HG03159 (cell line): ENCODE measurements at regions not wholly inside any gene's neighbourhood (a gene's known extent, or its start where the extent isn't known, plus 50 kb on each side); places are given as distances from the start of the nearest gene placed in this dataset.

Experiments used
- ATAC-seq: cut with Tn5 transposase; IDR thresholded peaks from one replicate; pipeline ENCODE4 v1.9.1; 2021; ENCODE audit warnings: mild to moderate bottlenecking, moderate library complexity; ENCODE audit not compliant: unreplicated experiment

DNA sequence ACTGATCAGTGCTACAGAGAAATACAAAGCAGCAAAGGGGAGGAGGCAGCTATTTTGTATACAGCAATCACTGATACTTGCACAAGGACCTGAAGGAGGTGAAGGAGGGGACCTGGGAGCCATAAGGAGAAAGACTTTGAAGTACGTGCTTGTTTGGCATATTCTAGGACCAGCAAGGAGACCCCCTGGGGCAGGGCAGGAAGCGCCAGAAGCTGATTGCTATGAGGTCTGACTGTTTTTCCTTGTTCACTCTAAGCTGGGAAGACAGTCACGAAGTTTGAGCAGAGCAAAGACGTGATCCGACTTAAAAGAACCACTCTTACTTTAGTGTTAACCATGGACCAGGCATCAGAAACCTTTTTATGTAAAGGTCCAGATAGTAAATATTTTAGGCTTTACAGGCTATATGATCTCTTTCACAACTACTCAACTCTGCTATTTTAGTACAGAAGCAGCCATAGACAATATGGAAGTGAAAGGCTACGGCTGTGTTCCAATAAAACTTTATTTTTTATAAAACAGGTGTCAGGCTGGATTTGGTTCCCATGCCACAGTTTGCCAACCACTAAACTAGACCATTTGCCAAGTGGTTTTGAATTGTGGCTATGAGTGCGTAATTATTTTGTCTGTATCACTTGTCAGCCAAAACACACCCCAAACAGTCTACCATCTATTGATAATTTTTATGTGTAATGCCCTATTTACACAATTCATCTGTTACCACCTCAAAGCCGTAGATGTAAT lies 217.9 kb downstream of the PRL start:
- ATAC-seq: no peak

DNA sequence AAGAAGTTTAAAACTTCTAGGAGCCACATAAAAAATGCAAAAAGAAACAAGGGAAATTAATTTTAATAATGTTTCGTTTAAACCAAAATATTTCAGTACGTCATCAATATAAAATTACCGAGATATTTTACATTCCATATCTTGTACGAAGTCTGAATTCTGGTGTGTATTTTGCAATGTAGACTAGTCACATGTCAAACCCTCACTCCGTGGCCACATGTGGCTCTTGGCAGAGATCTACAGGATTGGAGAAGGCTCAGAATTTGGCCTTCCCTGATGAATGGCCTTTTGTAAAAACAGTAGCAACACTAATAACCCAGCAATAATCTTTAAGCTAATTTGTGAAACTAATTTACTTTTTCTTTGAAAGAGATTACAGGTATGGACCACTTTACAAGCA lies 217.1 kb downstream of the PRL start:
- no peak for ATAC-seq

DNA sequence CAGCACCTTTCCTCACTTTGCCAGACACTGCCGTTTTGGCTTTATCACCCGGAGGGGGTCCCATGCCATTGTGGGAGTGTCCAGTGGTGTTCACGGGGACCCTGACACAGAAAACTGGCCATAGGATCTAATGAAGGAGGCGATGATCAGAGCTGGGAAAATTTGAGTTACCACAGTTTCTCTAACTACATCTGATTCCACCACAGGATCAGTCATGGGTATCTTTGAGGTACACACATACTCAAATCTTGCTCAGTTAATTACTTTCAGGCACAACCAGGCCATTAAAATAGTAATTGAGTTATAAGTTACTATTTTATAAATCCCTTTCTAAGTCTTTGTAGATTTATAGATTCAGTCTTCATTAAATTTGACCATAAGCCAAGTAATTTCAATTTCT lies 215.1 kb downstream of the PRL start:
- ATAC-seq: peak; percentile 51

GRCh38 chr6:22082218-22082617 lies 214.6 kb downstream of the PRL start:
- no peak for ATAC-seq

- ATAC-seq: no peak
Observed at GRCh38 chr6:22083119-22083518, 213.7 kb downstream of the PRL start.

DNA sequence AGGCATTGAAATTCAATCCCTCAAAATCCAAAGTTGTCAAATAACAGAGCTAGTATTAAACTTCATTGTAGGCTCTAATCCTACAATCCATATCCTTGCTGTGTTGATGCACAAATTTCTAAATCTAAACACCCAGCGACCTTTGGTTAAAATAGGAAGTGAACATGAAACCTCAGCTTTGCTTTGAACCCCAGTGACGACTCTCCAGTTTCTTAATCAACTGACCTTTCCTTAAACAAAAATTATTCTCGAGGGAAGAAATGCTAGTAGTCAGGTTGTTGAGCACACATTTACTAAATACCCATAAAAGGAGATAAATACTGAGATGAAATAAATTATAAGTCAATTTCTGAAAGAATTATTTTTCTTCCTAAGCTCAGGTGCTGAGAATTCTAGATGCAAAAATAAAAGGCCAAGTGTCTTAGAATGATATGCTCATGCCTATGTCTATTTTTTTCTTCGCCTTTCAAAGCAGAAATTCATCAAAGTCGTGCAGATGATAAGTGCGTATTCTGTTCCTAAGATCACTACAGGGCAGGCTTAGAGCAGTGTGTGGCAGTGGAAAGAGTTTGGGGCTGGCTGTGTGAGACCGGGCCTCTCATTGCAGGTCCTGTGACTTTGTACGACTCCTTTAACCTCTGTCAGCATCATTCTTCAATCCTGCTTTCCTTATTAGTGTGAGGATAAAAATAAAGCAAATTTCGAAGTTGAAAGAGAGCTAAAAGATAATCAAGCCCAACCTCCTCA lies 208.7 kb downstream of the PRL start:
- ATAC-seq: no peak

DNA sequence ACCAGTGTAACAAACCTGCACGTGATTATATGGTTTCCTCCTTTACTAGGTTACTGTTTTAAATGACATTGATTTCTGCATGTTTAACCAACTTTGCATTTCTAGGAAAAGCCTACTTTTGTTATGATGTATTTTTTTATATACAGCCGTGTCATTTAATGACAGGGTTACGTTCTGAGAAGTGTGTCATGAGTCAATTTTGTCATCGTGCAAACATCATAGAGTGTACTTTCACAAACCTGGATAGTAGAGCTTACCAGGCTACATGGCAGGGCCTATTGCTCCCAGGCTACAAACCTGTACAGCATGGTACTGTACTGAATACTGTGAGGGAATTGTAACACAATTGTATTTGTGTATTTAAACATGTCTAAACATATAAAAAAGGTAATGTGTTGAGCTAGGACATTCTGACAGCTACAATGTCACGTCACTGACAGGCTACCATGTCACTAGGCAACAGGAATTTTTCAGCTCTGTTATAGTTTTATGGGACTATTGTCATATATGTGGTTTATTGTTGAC lies 205.3 kb downstream of the PRL start:
- ATAC-seq: no peak

DNA sequence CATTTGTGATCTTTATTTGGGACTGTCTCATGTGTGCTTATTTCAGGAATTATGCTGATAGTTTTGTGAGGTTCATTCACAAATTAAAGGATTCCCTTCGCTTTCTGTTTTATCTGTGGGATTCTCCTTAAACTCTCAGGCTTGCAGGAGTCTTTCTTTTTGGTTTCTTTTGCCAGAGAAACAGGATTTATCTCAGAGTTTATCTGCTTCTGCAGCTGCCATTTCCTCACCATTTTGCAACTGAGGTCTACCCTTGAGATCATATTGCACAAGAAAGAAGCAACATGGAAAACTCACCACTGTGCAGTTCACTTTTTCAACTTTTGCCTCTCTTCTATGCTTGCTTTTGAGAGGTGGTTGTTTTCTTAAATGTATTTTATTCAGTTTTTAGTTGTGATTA lies 201.0 kb downstream of the PRL start:
- ATAC-seq: no peak

DNA sequence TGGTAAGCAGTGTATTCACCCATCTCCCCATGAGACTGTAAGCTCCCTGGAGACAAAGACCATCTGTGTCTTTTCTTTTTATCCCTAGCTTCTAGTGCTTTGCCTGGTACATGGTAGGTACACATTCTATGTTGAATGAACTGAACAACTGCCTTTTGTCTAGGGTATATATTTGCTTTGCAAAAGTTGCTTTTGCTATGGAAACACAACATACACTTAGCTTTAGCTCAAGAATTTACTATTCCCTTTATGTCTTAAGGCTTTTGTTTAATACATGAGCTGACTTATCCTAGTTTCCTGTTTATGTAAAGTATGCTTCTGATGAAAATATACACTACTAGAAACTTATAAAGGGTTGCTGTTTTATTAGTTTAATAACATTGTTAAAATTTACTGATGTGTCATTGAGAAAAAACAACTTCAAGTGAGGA lies 198.2 kb downstream of the PRL start:
- no peak for ATAC-seq

DNA sequence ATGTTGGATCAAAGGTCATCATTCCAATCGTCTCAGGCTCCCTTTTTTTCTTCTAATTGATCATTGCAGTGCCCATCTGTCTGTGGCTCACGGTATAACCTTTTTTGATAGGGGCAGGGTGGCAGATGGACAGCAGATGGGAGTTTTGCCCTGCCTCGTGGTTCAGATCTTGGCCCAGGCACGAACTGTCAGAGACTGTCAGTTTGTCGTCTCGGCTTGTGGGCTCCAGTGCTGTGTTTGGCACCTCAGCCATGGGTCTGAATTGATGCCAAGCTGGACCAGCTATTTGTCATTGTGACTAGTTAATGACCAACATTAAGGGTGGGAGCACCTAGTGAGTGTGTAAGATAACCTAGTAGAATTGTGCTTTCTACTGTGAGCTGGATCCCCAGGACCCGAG lies 197.6 kb downstream of the PRL start:
- no peak for ATAC-seq

DNA sequence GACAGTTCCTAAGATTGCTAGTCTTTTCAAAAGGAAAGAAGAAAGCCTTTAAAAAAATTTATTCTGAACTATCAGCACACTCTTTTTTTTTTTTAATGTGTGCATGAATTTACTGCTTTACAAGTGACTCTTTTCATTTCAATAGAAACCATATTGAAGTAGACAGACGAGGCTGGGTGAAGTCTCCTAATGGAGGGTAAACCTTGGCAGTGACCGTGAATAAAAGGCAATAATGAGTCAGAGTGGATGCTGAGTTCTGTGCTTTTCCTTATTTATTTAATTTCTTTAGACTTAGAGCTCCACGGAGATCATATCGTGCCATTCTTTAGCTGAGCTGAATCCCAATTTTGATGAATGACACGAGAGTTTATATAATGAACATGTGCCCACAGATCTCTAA lies 196.9 kb downstream of the PRL start:
- ATAC-seq: no peak

DNA sequence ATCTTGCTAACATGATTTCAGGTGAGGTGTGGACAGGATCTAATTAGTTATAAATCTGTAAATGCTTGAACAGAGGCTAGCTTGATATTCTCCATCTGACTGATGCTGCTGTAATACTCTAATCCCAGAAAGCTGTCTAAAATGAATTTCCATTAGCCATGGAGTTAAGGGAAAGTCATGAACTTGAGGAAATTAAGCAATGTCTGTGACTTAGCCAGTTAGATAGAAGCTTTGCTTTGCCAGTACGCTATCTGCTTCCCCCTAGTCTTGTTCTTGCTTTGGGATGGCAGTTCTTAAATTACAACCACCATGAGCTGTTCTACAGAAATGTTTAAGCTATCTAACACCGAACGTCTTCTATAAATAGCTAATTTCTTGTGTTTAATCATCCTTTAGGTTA lies 195.7 kb downstream of the PRL start:
- ATAC-seq: no peak

DNA sequence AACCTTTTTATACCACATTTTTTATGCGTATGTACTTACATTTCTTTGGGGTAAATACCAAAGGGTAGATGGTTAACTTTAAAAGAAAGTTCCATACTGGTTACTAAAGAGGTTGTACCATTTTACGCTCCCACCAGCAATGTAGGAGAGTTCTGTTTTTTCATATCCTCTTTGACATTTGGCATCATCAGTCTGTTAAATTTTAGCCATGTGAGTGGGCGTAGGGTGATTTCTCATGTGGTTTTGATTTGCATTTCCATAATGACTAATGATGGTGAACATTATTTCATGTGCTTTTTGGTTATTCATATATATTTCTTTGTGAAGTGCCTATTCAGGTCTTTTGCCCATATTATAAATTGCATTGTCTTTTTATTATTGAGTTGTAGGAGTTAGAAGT lies 194.2 kb downstream of the PRL start:
- peak; percentile 94 for ATAC-seq

DNA sequence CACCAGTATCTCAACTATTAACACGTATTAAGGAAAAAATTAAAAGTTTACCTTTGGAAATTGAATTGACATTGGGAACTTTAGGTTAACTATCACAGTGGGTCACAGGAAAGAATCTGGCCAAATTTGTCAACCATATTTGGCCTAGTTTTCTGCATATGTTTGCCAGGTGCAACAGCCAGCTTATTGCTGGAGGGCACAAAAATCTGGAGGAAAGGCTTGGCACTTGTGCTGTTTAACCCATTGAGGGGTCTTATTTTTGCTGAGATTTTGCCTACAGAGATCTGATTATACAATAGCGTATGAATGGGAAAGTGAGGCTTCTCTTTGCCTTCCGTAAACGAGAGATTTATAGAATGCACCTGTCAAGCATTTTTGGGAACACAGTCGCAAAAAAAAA lies 190.4 kb downstream of the PRL start:
- ATAC-seq: no peak

GRCh38 chr6:22106961-22107360 lies 189.9 kb downstream of the PRL start:
- ATAC-seq: no peak

GRCh38 chr6:22108199-22108598 lies 188.6 kb downstream of the PRL start:
- ATAC-seq: no peak

DNA sequence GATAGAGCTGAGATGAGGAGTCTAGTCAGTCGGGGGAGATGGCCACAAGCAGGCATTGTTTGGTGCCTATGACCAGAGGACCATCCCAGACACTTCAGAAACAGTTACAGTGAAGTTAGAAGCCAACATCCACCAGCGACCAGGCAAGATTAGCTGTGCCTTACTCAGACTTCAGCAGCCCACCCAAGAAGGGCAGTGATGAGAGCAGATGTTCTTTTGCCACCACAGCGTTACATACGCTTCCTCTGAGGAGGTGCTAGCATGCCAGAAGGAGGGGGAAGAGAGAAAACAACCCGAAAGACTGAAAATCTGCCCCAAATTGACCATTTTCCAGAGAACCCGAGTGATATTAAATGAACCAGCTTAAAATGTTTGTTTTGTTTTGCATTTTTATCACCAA lies 186.8 kb downstream of the PRL start:
- no peak for ATAC-seq

- ATAC-seq: no peak
Observed at GRCh38 chr6:22112461-22112860, 184.4 kb downstream of the PRL start.

DNA sequence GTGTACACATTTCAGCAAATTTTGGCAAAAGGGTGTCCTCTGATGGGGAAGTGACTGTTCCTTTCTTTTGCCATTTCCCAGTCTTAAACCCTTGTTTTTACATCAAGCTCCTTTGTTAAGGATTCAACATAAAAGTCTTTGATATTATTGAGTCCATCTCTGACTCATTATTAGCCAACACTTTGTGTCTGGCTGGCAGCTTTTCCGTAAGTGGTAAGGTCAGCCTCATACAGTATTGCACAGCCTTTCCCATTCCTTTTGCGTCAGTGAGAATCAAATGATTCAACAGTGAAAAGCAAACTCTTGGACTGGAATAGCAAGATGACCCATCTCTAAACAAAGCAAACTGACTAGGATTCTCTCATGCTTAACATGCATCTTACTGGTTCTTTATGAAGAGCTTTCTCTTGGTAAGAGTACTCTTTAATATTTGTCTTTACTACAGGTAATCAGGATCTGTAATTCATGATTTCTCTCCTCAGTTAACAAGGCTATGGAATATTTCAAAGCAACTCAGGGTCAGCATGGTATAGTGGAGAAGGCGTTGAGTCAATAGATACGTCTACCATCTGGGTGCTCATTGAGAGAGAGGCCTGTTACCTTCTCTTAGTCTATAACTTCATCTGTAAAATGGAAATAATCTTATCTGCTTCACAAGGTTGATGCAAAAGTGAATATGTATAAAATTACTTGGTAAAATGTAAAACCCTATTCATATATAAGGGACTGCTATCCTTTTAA lies 183.6 kb downstream of the PRL start:
- no peak for ATAC-seq

DNA sequence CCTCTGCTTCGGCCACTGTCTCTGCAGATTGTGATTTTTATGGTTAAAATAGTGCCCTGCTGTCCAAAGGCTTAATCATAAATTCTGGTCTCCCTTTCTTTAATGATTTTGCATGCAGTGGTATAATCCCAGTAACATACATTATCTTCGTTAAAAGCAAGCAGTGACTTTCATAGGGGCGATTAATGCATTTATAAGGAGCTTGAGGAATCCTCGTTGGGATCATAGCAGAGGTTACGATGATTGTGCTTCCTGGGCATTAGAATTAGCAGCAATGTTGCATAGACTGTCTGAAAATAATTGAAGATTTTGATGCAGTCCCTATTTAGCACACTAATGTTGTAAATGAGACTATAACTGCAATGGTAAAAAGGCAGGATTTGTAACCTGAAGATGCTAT lies 181.3 kb downstream of the PRL start:
- ATAC-seq: no peak

DNA sequence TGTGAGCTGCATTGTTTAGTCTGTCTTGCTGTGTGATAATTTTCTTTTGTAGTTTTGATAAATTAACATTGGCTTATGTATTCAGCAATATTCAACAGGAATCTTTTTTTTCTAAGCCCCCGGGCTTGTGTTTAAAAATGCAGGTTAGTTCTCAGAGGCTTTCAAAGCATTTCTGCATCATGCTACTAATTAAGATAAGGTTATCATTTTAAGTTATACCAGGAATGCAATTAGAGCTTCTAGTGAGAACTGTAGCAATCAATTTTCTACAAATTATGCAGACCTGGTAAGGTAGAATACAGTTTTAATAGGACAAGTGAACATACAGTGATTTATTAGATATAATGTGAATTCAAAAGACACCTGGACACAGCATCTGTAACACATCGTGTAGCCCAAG lies 179.2 kb downstream of the PRL start:
- no peak for ATAC-seq

- ATAC-seq: no peak
Observed at GRCh38 chr6:22119500-22119899, 177.3 kb downstream of the PRL start.
